ACC112 (cell line): ENCODE measurements at regions not wholly inside any gene's neighbourhood (a gene's known extent, or its start where the extent isn't known, plus 50 kb on each side); places are given as distances from the start of the nearest gene placed in this dataset.

ENCODE experiments used
- H2AFZ ChIP-seq: fragments of 200-600 bp; sonication (generic); one replicate; pipeline ENCODE4 v1.6.0; 2017; ENCODE audit warnings: antibody characterized with exemption, low read length; ENCODE audit not compliant: unreplicated experiment
- H3K27ac ChIP-seq: fragments of 200-600 bp; sonication (generic); 2 replicates; pipeline ENCODE4 v1.5.1; 2014; ENCODE audit warnings: low read depth, mild to moderate bottlenecking, antibody characterized with exemption, low read length, moderate library complexity
- H3K27me3 ChIP-seq: fragments of 200-600 bp; sonication (generic); 2 replicates; pipeline ENCODE4 v1.6.1; 2014; ENCODE audit warnings: mild to moderate bottlenecking, antibody characterized with exemption, low read length, moderate library complexity, mixed read lengths; ENCODE audit not compliant: insufficient read depth
- H3K36me3 ChIP-seq: fragments of 200-600 bp; sonication (generic); 2 replicates; pipeline ENCODE4 v1.6.1; 2016; ENCODE audit warnings: mild to moderate bottlenecking, antibody characterized with exemption, low read length, moderate library complexity, mixed read lengths; ENCODE audit not compliant: insufficient read depth
- H3K4me1 ChIP-seq: fragments of 200-600 bp; sonication (generic); one replicate; pipeline ENCODE4 v1.6.1; 2016; ENCODE audit warnings: low read length, mixed read lengths; ENCODE audit not compliant: insufficient read depth, unreplicated experiment, control insufficient read depth
- H3K4me3 ChIP-seq: fragments of 200-600 bp; sonication (generic); 2 replicates; pipeline ENCODE4 v1.5.1; 2014; ENCODE audit warnings: mild to moderate bottlenecking, low read depth, low read length
- H3K79me2 ChIP-seq: fragments of 200-600 bp; sonication (generic); one replicate; pipeline ENCODE4 v1.6.0; 2016; ENCODE audit warnings: low read length; ENCODE audit not compliant: control insufficient read depth, unreplicated experiment, insufficient read depth

GRCh38 chr1:239221656-239222055 lies 164.7 kb upstream of the CHRM3 start:
- no peaks in the 10 kb centered on the region for H3K4me1 ChIP-seq
- H3K79me2 ChIP-seq, result no peaks in the 10 kb centered on the region
- H3K4me3 ChIP-seq, result no peak overlapping the region
- H3K27ac ChIP-seq, result no peak overlapping the region
- H3K36me3 ChIP-seq, result no peaks in the 10 kb centered on the region
- H3K27me3 ChIP-seq, result no peaks in the 10 kb centered on the region
- no peak overlapping the region for H2AFZ ChIP-seq

- H3K4me1 ChIP-seq, result no peaks in the 10 kb centered on the region
- H3K27me3 ChIP-seq, result no peaks in the 10 kb centered on the region
- H3K36me3 ChIP-seq, result no peaks in the 10 kb centered on the region
- no peaks in the 10 kb centered on the region for H3K79me2 ChIP-seq
- no peak overlapping the region for H3K4me3 ChIP-seq
- H3K27ac ChIP-seq, result no peak overlapping the region
- no peak overlapping the region for H2AFZ ChIP-seq
Observed at GRCh38 chr1:239219679-239220078, 166.7 kb upstream of the CHRM3 start.

- no peak overlapping the region for H3K4me3 ChIP-seq
- no peaks in the 10 kb centered on the region for H3K36me3 ChIP-seq
- no peaks in the 10 kb centered on the region for H3K79me2 ChIP-seq
- no peaks in the 10 kb centered on the region for H3K4me1 ChIP-seq
- no peak overlapping the region for H2AFZ ChIP-seq
- no peak overlapping the region for H3K27ac ChIP-seq
- no peaks in the 10 kb centered on the region for H3K27me3 ChIP-seq
Observed at GRCh38 chr1:239218301-239218700, 168.1 kb upstream of the CHRM3 start.

GRCh38 chr1:239212811-239213220 lies 173.6 kb upstream of the CHRM3 start:
- no peak overlapping the region for H3K27ac ChIP-seq
- no peak overlapping the region for H2AFZ ChIP-seq
- H3K27me3 ChIP-seq, result no peaks in the 10 kb centered on the region
- H3K36me3 ChIP-seq, result no peaks in the 10 kb centered on the region
- H3K79me2 ChIP-seq, result no peaks in the 10 kb centered on the region
- no peak overlapping the region; the same call in 1 of the 2 replicates for H3K4me3 ChIP-seq
- H3K4me1 ChIP-seq, result no peaks in the 10 kb centered on the region

GRCh38 chr1:239209591-239209990 lies 176.8 kb upstream of the CHRM3 start:
- no peaks in the 10 kb centered on the region for H3K27me3 ChIP-seq
- H3K79me2 ChIP-seq, result no peaks in the 10 kb centered on the region
- no peaks in the 10 kb centered on the region for H3K4me1 ChIP-seq
- H3K36me3 ChIP-seq, result no peaks in the 10 kb centered on the region
- H3K27ac ChIP-seq, result no peak overlapping the region
- H3K4me3 ChIP-seq, result no peak overlapping the region
- no peak overlapping the region for H2AFZ ChIP-seq

GRCh38 chr1:239204401-239204800 lies 182.0 kb upstream of the CHRM3 start:
- Histone ChIP-seq H2AFZ (no peak overlapping the region), H3K27me3 (no peaks in the 10 kb centered on the region), H3K36me3 (no peaks in the 10 kb centered on the region), H3K27ac (no peak overlapping the region), H3K4me3 (no peak overlapping the region), H3K79me2 (no peaks in the 10 kb centered on the region), H3K4me1 (no peaks in the 10 kb centered on the region)

GRCh38 chr1:239197871-239198270 lies 188.5 kb upstream of the CHRM3 start:
- Histone ChIP-seq H2AFZ (no peak overlapping the region), H3K36me3 (no peaks in the 10 kb centered on the region), H3K27ac (no peak overlapping the region), H3K27me3 (no peaks in the 10 kb centered on the region), H3K4me3 (no peak overlapping the region), H3K79me2 (no peaks in the 10 kb centered on the region), H3K4me1 (no peaks in the 10 kb centered on the region)

GRCh38 chr1:239189998-239190512 lies 196.3 kb upstream of the CHRM3 start:
- no peaks in the 10 kb centered on the region for H3K36me3 ChIP-seq
- no peak overlapping the region for H2AFZ ChIP-seq
- no peak overlapping the region for H3K4me3 ChIP-seq
- H3K27ac ChIP-seq, result no peak overlapping the region
- H3K79me2 ChIP-seq, result no peaks in the 10 kb centered on the region
- H3K4me1 ChIP-seq, result no peaks in the 10 kb centered on the region
- no peaks in the 10 kb centered on the region for H3K27me3 ChIP-seq

GRCh38 chr1:239186487-239186886 lies 199.9 kb upstream of the CHRM3 start:
- Histone ChIP-seq H3K4me3 (no peak overlapping the region), H2AFZ (no peak overlapping the region), H3K36me3 (no peaks in the 10 kb centered on the region), H3K79me2 (no peaks in the 10 kb centered on the region), H3K27ac (no peak overlapping the region), H3K4me1 (no peaks in the 10 kb centered on the region), H3K27me3 (no peaks in the 10 kb centered on the region)

GRCh38 chr1:239185245-239185619 lies 201.1 kb upstream of the CHRM3 start:
- Histone ChIP-seq H3K27ac (no peak overlapping the region), H2AFZ (no peak overlapping the region), H3K4me3 (no peak overlapping the region)

GRCh38 chr1:239184561-239185244 lies 201.7 kb upstream of the CHRM3 start:
- H3K36me3 ChIP-seq, result no peaks in the 10 kb centered on the region
- no peaks in the 10 kb centered on the region for H3K27me3 ChIP-seq
- H3K4me3 ChIP-seq, result no peak overlapping the region
- H3K27ac ChIP-seq, result no peak overlapping the region
- H3K79me2 ChIP-seq, result no peaks in the 10 kb centered on the region
- H3K4me1 ChIP-seq, result no peaks in the 10 kb centered on the region
- no peak overlapping the region for H2AFZ ChIP-seq

More at GRCh38 chr1:239185245-239185619, 201.1 kb upstream of the CHRM3 start:
- no peaks in the 10 kb centered on the region for H3K4me1 ChIP-seq
- H3K79me2 ChIP-seq, result no peaks in the 10 kb centered on the region
- H3K36me3 ChIP-seq, result no peaks in the 10 kb centered on the region
- H3K27me3 ChIP-seq, result no peaks in the 10 kb centered on the region
